ENCODE measurements at regions not wholly inside any gene's neighbourhood (a gene's known extent, or its start where the extent isn't known, plus 50 kb on each side); places are given as distances from the start of the nearest gene placed in this dataset.
"Not testable (repeated sequence)": the region's sequence is repeated elsewhere in the genome, so short reads cannot be mapped to it uniquely, and the experiment has no call there.

- WGBS, 2 experiments (ENCODE audit: insufficient coverage in 2 of 2): 100% methylated on average over 1 to 3 of the region's 4 CpGs
- Histone ChIP-seq H3K9me3 (ENCODE audit: control insufficient read depth, low read length) (no peaks in the 10 kb centered on the region), H3K4me3 (ENCODE audit: extremely low read depth, insufficient read depth, low read length, poor library complexity, severe bottlenecking) (no peak overlapping the region), H3K4me1 (ENCODE audit: control insufficient read depth, insufficient read depth, low read length, poor library complexity, severe bottlenecking) (no peaks in the 10 kb centered on the region), H3K36me3 (ENCODE audit: control insufficient read depth, insufficient read depth, low read length) (no peaks in the 10 kb centered on the region), H3K27ac (ENCODE audit: low read depth, low read length, severe bottlenecking) (no peak overlapping the region)
Observed at GRCh38 chr7:106357675-106358074, 72.9 kb upstream of the NAMPT start.

- H3K4me3 ChIP-seq (ENCODE audit: extremely low read depth, insufficient read depth, low read length, poor library complexity, severe bottlenecking): no peak overlapping the region
- no peaks in the 10 kb centered on the region for H3K36me3 ChIP-seq (ENCODE audit: control insufficient read depth, insufficient read depth, low read length)
- no peaks in the 10 kb centered on the region for H3K9me3 ChIP-seq (ENCODE audit: control insufficient read depth, low read length)
- no peaks in the 10 kb centered on the region for H3K4me1 ChIP-seq (ENCODE audit: control insufficient read depth, insufficient read depth, low read length, poor library complexity, severe bottlenecking)
- 96 to 100% methylated on average over 2 to 3 of the region's 3 CpGs for WGBS, 2 experiments (ENCODE audit: insufficient coverage in 2 of 2)
- no peak overlapping the region for H3K27ac ChIP-seq (ENCODE audit: low read depth, low read length, severe bottlenecking)
Observed at GRCh38 chr7:106354822-106355221, 70.0 kb upstream of the NAMPT start.

- no peaks in the 10 kb centered on the region for H3K36me3 ChIP-seq (ENCODE audit: control insufficient read depth, insufficient read depth, low read length)
- H3K4me1 ChIP-seq (ENCODE audit: control insufficient read depth, insufficient read depth, low read length, poor library complexity, severe bottlenecking): no peaks in the 10 kb centered on the region
- H3K27ac ChIP-seq (ENCODE audit: low read depth, low read length, severe bottlenecking): no peak overlapping the region
- no peak overlapping the region for H3K4me3 ChIP-seq (ENCODE audit: extremely low read depth, insufficient read depth, low read length, poor library complexity, severe bottlenecking)
- no peaks in the 10 kb centered on the region for H3K9me3 ChIP-seq (ENCODE audit: control insufficient read depth, low read length)
- WGBS, 2 experiments (ENCODE audit: insufficient coverage in 2 of 2): no CpG with 5 or more reads among the region's 1 CpG
Observed at GRCh38 chr7:106353944-106354343, 69.2 kb upstream of the NAMPT start.

GRCh38 chr7:106348231-106348630, 63.4 kb upstream of the NAMPT start:
- H3K36me3 ChIP-seq (ENCODE audit: control insufficient read depth, insufficient read depth, low read length): no peaks in the 10 kb centered on the region
- H3K27ac ChIP-seq (ENCODE audit: low read depth, low read length, severe bottlenecking): no peak overlapping the region
- H3K4me1 ChIP-seq (ENCODE audit: control insufficient read depth, insufficient read depth, low read length, poor library complexity, severe bottlenecking): peaks cover 7% of the 10 kb centered on the region
- H3K4me3 ChIP-seq (ENCODE audit: extremely low read depth, insufficient read depth, low read length, poor library complexity, severe bottlenecking): no peak overlapping the region
- H3K9me3 ChIP-seq (ENCODE audit: control insufficient read depth, low read length): no peaks in the 10 kb centered on the region

- Histone ChIP-seq H3K4me1 (ENCODE audit: control insufficient read depth, insufficient read depth, low read length, poor library complexity, severe bottlenecking) (peaks cover 7% of the 10 kb centered on the region), H3K27ac (ENCODE audit: low read depth, low read length, severe bottlenecking) (no peak overlapping the region), H3K9me3 (ENCODE audit: control insufficient read depth, low read length) (peaks cover 4% of the 10 kb centered on the region), H3K36me3 (ENCODE audit: control insufficient read depth, insufficient read depth, low read length) (no peaks in the 10 kb centered on the region), H3K4me3 (ENCODE audit: extremely low read depth, insufficient read depth, low read length, poor library complexity, severe bottlenecking) (no peak overlapping the region)
- WGBS, 2 experiments (ENCODE audit: insufficient coverage in 2 of 2): 93 to 100% methylated on average over 1 to 2 of the region's 3 CpGs
Observed at GRCh38 chr7:106347229-106347833, 62.5 kb upstream of the NAMPT start.

- H3K4me1 ChIP-seq (ENCODE audit: control insufficient read depth, insufficient read depth, low read length, poor library complexity, severe bottlenecking): peaks cover 7% of the 10 kb centered on the region
- H3K27ac ChIP-seq (ENCODE audit: low read depth, low read length, severe bottlenecking): no peak overlapping the region
- no peak overlapping the region for H3K4me3 ChIP-seq (ENCODE audit: extremely low read depth, insufficient read depth, low read length, poor library complexity, severe bottlenecking)
- WGBS, 2 experiments (ENCODE audit: insufficient coverage in 2 of 2): 89 to 100% methylated on average over 1 of the region's 2 CpGs
- H3K9me3 ChIP-seq (ENCODE audit: control insufficient read depth, low read length): peaks cover 4% of the 10 kb centered on the region
- H3K36me3 ChIP-seq (ENCODE audit: control insufficient read depth, insufficient read depth, low read length): no peaks in the 10 kb centered on the region
Observed at GRCh38 chr7:106346678-106347217, 62.0 kb upstream of the NAMPT start.

- Histone ChIP-seq H3K36me3 (ENCODE audit: control insufficient read depth, insufficient read depth, low read length) (no peaks in the 10 kb centered on the region), H3K4me1 (ENCODE audit: control insufficient read depth, insufficient read depth, low read length, poor library complexity, severe bottlenecking) (peaks cover 7% of the 10 kb centered on the region), H3K27ac (ENCODE audit: low read depth, low read length, severe bottlenecking) (peak overlapping the region; percentile 2), H3K4me3 (ENCODE audit: extremely low read depth, insufficient read depth, low read length, poor library complexity, severe bottlenecking) (no peak overlapping the region), H3K9me3 (ENCODE audit: control insufficient read depth, low read length) (peaks cover 4% of the 10 kb centered on the region)
- no CpG with 5 or more reads among the region's 2 CpGs for WGBS, 2 experiments (ENCODE audit: insufficient coverage in 2 of 2)
Observed at GRCh38 chr7:106346167-106346677, 61.4 kb upstream of the NAMPT start.

- peaks cover 7% of the 10 kb centered on the region for H3K4me1 ChIP-seq (ENCODE audit: control insufficient read depth, insufficient read depth, low read length, poor library complexity, severe bottlenecking)
- no peak overlapping the region for H3K27ac ChIP-seq (ENCODE audit: low read depth, low read length, severe bottlenecking)
- H3K9me3 ChIP-seq (ENCODE audit: control insufficient read depth, low read length): peaks cover 4% of the 10 kb centered on the region
- no peak overlapping the region for H3K4me3 ChIP-seq (ENCODE audit: extremely low read depth, insufficient read depth, low read length, poor library complexity, severe bottlenecking)
- WGBS, 2 experiments (ENCODE audit: insufficient coverage in 2 of 2): 100% methylated on average over 1 of the region's 2 CpGs
- H3K36me3 ChIP-seq (ENCODE audit: control insufficient read depth, insufficient read depth, low read length): no peaks in the 10 kb centered on the region
Observed at GRCh38 chr7:106345421-106346166, 60.8 kb upstream of the NAMPT start.

- no peaks in the 10 kb centered on the region for H3K36me3 ChIP-seq (ENCODE audit: control insufficient read depth, insufficient read depth, low read length)
- H3K9me3 ChIP-seq (ENCODE audit: control insufficient read depth, low read length): peaks cover 4% of the 10 kb centered on the region
- H3K4me3 ChIP-seq (ENCODE audit: extremely low read depth, insufficient read depth, low read length, poor library complexity, severe bottlenecking): no peak overlapping the region
- H3K4me1 ChIP-seq (ENCODE audit: control insufficient read depth, insufficient read depth, low read length, poor library complexity, severe bottlenecking): peaks cover 7% of the 10 kb centered on the region
- 96 to 100% methylated on average over 3 to 4 of the region's 4 CpGs for WGBS, 2 experiments (ENCODE audit: insufficient coverage in 2 of 2)
- no peak overlapping the region for H3K27ac ChIP-seq (ENCODE audit: low read depth, low read length, severe bottlenecking)
Observed at GRCh38 chr7:106344861-106345260, 60.1 kb upstream of the NAMPT start.

GRCh38 chr7:106344211-106344610, 59.4 kb upstream of the NAMPT start:
- Histone ChIP-seq H3K27ac (ENCODE audit: low read depth, low read length, severe bottlenecking) (no peak overlapping the region), H3K4me1 (ENCODE audit: control insufficient read depth, insufficient read depth, low read length, poor library complexity, severe bottlenecking) (peaks cover 7% of the 10 kb centered on the region), H3K9me3 (ENCODE audit: control insufficient read depth, low read length) (peaks cover 4% of the 10 kb centered on the region), H3K4me3 (ENCODE audit: extremely low read depth, insufficient read depth, low read length, poor library complexity, severe bottlenecking) (no peak overlapping the region), H3K36me3 (ENCODE audit: control insufficient read depth, insufficient read depth, low read length) (no peaks in the 10 kb centered on the region)
- WGBS, 2 experiments (ENCODE audit: insufficient coverage in 2 of 2): no CpG with 5 or more reads among the region's 3 CpGs

- not testable (repeated sequence) for H3K27ac ChIP-seq (ENCODE audit: low read depth, low read length, severe bottlenecking); H3K4me3 ChIP-seq (ENCODE audit: extremely low read depth, insufficient read depth, low read length, poor library complexity, severe bottlenecking); H3K4me1 ChIP-seq (ENCODE audit: control insufficient read depth, insufficient read depth, low read length, poor library complexity, severe bottlenecking); H3K9me3 ChIP-seq (ENCODE audit: control insufficient read depth, low read length); H3K36me3 ChIP-seq (ENCODE audit: control insufficient read depth, insufficient read depth, low read length)
- 69 to 78% methylated on average over 3 of the region's 3 CpGs for WGBS, 2 experiments (ENCODE audit: insufficient coverage in 2 of 2)
Observed at GRCh38 chr7:106342049-106342448, 57.3 kb upstream of the NAMPT start.

Data from mesodermal cell (in vitro differentiated cells).